ENCODE measurements at regions not wholly inside any gene's neighbourhood (a gene's known extent, or its start where the extent isn't known, plus 50 kb on each side); places are given as distances from the start of the nearest gene placed in this dataset.
"Not testable (repeated sequence)": the region's sequence is repeated elsewhere in the genome, so short reads cannot be mapped to it uniquely, and the experiment has no call there.

GRCh38 chr5:126027149-126027548 is 396.1 kb upstream of the GRAMD2B start:
- intact Hi-C loops (cut with micrococcal nuclease): no loop called here

GRCh38 chr5:126027652-126028051 is 395.6 kb upstream of the GRAMD2B start:
- intact Hi-C loops (cut with micrococcal nuclease): no loop called here

- intact Hi-C loops (cut with micrococcal nuclease): no loop called here
Observed at GRCh38 chr5:126028336-126028735, 394.9 kb upstream of the GRAMD2B start.

GRCh38 chr5:126029282-126029681 is 393.9 kb upstream of the GRAMD2B start:
- intact Hi-C loops (cut with micrococcal nuclease): not testable (repeated sequence)

GRCh38 chr5:126030698-126031097 is 392.5 kb upstream of the GRAMD2B start:
- intact Hi-C loops (cut with micrococcal nuclease): no loop called here

DNA sequence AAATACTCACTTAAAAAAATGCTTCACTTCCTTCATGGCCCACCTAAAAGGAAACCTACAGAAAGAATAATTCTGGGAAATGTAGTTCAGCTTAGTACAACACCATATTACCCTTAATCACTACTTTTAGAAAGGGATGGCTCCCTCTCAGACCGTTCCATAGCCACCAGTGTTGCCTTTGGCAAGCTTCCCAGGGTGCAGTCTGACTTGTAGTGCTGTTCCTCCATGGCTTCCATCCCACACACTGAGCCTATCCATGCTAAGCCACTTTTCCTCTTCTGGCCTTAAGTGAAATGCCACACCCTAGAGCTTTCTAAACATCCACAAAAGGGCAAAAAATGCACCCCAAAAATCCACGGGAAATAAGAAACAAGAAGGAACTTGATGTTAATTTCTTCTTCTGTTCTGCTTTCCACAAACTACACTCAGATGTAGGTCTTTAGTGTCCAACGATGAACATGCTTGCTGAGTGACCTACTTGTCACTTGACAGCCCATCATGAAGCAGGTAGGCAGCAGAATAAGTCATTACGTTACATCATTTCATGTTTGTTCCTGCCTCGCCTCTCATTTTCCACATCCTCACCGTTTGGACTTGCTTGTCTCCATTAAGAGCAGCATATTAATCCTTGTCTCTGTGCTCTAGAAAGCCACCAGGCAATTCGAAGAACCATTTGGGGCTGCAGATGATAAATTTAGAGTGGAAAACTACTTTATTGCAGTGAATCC is 391.1 kb upstream of the GRAMD2B start:
- intact Hi-C loops (cut with micrococcal nuclease): no loop called here

DNA sequence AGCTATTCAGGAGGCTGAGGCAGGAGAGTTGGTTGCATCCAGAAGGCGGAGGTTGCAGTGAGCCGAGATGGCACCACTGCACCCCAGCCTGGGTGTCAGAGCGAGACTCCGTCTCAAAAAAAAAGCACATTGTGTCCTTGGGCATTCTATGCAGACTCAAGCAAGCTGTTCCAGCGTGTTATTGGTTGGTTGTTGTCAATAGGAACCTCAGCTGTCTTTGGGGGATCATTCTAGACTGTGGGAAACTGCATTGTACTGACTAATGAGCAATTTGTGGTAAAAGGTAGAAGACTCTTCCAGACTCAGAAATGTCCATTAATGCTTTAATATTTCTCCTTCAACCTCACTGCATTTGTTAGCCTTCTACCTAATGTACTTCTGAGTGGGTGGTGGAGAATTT is 379.5 kb upstream of the GRAMD2B start:
- intact Hi-C loops (cut with micrococcal nuclease): no loop called here

DNA sequence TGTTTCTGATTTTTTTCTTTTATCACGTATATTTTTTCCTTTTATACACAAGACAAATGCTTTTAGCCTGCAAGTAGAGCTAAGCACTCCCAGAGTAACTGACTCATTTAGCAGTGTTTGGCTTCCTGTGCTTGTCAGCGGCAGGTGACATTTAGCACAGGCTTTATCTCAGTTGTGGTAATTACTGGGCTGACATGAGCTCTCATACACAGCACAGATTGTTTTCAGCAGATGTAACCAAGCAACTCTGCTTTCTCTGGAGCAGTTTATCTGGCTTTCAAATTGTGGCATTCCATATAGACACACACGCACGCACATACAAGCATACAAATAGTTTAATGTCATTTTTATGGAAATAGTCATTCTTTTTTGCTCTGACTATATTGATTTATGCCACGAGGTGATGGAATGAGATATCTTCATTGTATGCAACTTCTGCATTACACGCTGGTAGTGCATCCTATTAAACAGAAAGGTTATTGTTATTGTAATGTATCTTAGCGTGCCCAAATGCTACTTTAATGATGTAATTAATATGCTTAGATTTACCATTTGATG is 379.0 kb upstream of the GRAMD2B start:
- intact Hi-C loops (cut with micrococcal nuclease): no loop called here

GRCh38 chr5:126044931-126045565 is 378.2 kb upstream of the GRAMD2B start:
- intact Hi-C loops (cut with micrococcal nuclease): no loop called here

GRCh38 chr5:126046318-126046717 is 376.9 kb upstream of the GRAMD2B start:
- intact Hi-C loops (cut with micrococcal nuclease): no loop called here

GRCh38 chr5:126046846-126047571 is 376.2 kb upstream of the GRAMD2B start:
- intact Hi-C loops (cut with micrococcal nuclease): no loop called here

DNA sequence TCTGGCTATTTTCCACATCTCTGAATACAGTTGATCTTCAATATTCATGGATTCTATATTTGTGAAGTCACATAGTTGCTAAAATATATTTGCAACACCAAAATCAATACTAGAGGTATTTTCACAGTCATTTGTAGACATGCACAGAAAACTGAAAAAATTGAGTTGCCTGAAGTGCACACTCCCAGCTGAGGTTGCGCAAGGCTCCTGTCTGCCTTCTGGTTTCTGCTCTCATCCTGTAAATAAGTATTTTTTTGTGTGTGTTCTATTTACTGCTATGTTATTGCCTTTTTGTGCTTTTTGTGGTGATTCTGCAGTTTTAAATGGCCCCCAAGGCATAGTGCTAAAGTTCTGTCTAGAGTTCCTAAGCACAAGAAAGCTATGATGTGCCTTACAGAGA is 371.1 kb upstream of the GRAMD2B start:
- intact Hi-C loops (cut with micrococcal nuclease): no loop called here

GRCh38 chr5:126052791-126053190 is 370.4 kb upstream of the GRAMD2B start:
- intact Hi-C loops (cut with micrococcal nuclease): no loop called here

DNA sequence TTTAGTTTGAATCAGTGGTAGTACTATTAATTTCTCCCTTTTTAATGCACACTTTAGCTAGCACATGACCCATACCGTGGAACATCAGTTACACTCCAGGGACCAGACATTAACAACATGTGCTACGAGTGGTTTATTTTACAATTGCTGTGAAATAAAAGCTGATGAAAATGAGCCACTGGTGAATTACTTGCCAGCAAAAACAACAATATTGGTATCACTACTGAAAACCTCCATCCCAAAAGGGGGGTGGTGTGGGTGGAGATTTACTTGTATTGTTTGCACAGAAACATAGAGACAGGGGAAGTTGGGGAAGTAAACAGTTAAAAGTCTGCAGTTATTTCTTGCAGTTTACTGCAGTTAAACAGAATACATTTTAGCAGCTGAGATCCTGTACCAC is 369.6 kb upstream of the GRAMD2B start:
- intact Hi-C loops (cut with micrococcal nuclease): no loop called here

- intact Hi-C loops (cut with micrococcal nuclease): no loop called here
Observed at GRCh38 chr5:126054577-126055347, 368.4 kb upstream of the GRAMD2B start.

- intact Hi-C loops (cut with micrococcal nuclease): no loop called here
Observed at GRCh38 chr5:126055348-126055729, 367.9 kb upstream of the GRAMD2B start.

DNA sequence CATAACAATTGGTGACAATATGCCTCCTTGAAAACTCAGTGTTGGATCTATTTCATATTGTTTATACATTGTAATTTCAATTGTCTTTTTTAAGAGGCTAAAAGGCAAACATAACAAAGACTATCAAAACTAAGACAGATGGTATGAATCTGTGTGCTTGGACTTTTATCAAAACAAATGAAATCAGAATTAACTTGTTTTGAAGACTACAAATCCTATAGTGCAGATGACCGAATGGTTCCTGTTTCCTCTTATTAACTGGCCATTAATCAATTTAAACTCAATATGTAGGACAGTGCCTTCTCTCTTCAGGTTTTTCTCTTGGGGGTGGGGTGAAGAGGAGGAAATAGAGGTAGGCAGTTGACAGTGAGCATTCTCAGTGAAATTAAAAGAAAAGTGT is 366.9 kb upstream of the GRAMD2B start:
- intact Hi-C loops (cut with micrococcal nuclease): no loop called here

DNA sequence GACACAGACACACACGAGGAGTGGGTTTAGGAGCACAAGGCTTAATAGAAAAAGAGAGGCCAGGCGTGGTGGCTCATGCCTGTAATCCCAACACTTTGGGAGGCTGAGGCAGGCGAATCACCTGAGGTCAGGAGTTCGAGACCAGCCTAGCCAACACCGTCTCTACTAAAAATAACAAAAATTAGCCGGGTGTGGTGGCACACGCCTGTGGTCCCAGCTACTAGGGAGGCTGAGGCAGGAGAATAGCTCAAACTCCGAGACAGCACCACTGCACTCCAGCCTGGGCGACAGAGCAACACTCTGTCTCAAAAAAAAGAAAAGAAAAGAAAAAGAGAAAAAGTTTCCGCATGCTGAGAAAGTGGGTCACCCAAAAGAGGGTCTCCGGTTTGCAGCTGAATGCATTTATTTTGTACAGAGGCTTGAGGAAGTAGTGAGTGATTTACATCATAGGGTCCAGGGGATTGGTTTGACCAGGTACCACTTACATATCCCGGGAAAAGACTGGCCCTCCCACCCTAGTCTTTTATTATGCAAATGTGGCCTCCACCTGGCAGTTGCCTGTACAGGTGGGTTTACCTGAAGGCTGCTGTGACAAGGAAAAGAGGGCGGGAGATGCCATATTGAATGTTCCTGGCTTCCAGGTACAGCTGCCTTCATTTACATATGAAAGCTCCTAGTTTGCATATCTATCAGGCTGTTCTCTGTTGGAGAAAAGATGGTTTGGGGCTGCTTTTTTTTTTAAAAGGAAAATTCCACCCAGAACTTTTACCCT is 366.2 kb upstream of the GRAMD2B start:
- intact Hi-C loops (cut with micrococcal nuclease): no loop called here

DNA sequence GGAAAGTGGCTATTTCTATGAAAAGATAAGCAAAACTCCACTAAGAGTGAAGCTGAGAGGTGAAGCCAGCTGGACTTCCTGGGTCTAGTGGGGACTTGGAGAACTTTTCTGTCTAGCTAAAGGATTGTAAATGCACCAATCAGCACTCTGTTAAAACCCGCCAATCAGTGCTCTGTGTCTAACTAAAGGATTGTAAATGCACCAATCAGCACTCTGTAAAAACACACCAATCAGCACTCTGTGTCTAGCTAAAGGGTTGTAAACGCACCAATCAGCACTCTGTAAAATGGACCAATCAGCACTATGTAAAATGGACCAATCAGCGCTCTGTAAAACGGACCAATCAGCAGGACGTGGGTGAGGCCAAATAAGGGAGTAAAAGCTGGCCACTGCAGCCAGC is 364.8 kb upstream of the GRAMD2B start:
- intact Hi-C loops (cut with micrococcal nuclease): not testable (repeated sequence)

DNA sequence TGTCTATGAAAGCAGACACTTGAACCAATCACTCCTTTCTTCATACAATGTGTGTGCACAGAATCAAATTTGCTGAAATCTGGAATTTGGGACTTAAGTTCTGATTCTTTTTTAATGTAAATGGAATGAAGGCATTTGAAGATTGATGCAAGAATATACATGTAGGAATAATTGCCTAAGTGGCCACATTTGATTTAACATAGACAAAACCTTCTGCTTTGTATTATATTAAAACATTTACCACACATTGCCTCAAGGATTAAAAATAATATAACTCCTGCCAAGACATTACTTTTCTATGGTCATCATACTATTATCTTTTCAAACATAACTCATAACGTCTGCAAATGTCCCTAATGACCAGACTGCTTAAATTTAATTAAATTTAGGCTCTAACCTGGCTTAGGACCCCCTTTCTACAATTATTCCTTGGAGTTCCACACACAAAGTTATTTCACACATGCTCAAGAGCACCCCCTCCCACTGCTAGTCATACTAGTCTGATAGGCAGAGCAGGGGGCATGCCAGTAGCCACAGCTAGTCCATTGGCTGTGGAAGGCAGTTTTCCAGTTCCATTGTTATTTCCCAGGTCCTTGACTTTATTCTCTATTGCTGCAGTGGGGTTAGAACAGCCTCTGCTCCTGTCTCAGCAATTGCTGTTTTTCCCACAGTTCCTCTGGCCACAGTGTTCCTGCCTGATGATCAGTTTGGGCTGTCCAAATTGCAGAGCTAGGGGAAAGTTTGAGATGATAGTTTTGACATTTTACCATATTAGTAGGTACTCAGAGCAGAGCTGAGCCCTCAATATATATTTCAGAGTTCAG is 360.6 kb upstream of the GRAMD2B start:
- intact Hi-C loops (cut with micrococcal nuclease): no loop called here
